OCI-LY7 (cell line): ENCODE measurements at regions not wholly inside any gene's neighbourhood (a gene's known extent, or its start where the extent isn't known, plus 50 kb on each side); places are given as distances from the start of the nearest gene placed in this dataset.

Experiments used
- BruUV-seq: library from RNA; stranded (reverse); fragments of 400-500 nt; replicated peaks from 2 replicates; lab custom pipeline; 2021; lab: Mats Ljungman, UMichigan
- CTCF ChIA-PET: fragments of 300-600 bp; sonication (Branson Sonifier 250); formaldehyde crosslinking; loops from one replicate; lab custom pipeline; 2022; ENCODE audit warnings: antibody characterized with exemption; ENCODE audit not compliant: unreplicated experiment; lab: Charles Lee
- POLR2A ChIA-PET: fragments of 300-600 bp; sonication (Branson Sonifier 250); formaldehyde crosslinking; loops from one replicate; lab custom pipeline; 2022; ENCODE audit warnings: antibody characterized with exemption; lab: Charles Lee
- DNase-seq: peaks from one replicate; pipeline ENCODE4 v3.0.0-alpha.2; 2015; ENCODE audit warnings: low spot score
- H2AFZ ChIP-seq: fragments of 200-600 bp; sonication (generic), shearing (Covaris generic); 2 replicates; pipeline ENCODE4 v1.6.1; 2014; ENCODE audit warnings: mild to moderate bottlenecking, antibody characterized with exemption, low read length, moderate library complexity
- H3K27ac ChIP-seq: fragments of 200-600 bp; sonication (generic); 2 replicates; pipeline ENCODE4 v1.5.1; 2014; ENCODE audit warnings: mixed run types, low read depth, mild to moderate bottlenecking, moderate library complexity, low read length, inconsistent platforms; ENCODE audit not compliant: poor library complexity, severe bottlenecking
- H3K36me3 ChIP-seq: fragments of 200-600 bp; sonication (generic); 2 replicates; pipeline ENCODE4 v1.6.1; 2014; ENCODE audit warnings: mild to moderate bottlenecking, antibody characterized with exemption, low read length, moderate library complexity, mixed read lengths; ENCODE audit not compliant: insufficient read depth
- H3K4me1 ChIP-seq: fragments of 200-600 bp; sonication (generic); 2 replicates; pipeline ENCODE4 v1.5.1; 2014; ENCODE audit warnings: mild to moderate bottlenecking, low read length; ENCODE audit not compliant: insufficient read depth, poor library complexity, severe bottlenecking
- H3K4me2 ChIP-seq: fragments of 200-600 bp; sonication (generic); 2 replicates; pipeline ENCODE4 v1.6.1; 2014; ENCODE audit warnings: mild to moderate bottlenecking, low read length
- H3K4me3 ChIP-seq: fragments of 200-600 bp; sonication (generic); 2 replicates; pipeline ENCODE4 v1.5.1; 2014; ENCODE audit warnings: mild to moderate bottlenecking, low read depth, low read length; ENCODE audit not compliant: poor library complexity, severe bottlenecking
- H3K79me2 ChIP-seq: fragments of 200-600 bp; sonication (generic); 2 replicates; pipeline ENCODE4 v1.6.1; 2016; ENCODE audit warnings: low read depth, mild to moderate bottlenecking, low read length, moderate library complexity, mixed read lengths; ENCODE audit not compliant: insufficient read depth
- H3K9me2 ChIP-seq: fragments of 200-600 bp; sonication (generic); 2 replicates; pipeline ENCODE4 v1.6.1; 2016; ENCODE audit warnings: mild to moderate bottlenecking, low read length, mixed read lengths; ENCODE audit not compliant: insufficient read depth
- H3K9me3 ChIP-seq: fragments of 200-600 bp; sonication (generic); 2 replicates; pipeline ENCODE4 v1.6.1; 2014; ENCODE audit warnings: mild to moderate bottlenecking, mixed run types, low read length, mixed read lengths
- H4K20me1 ChIP-seq: fragments of 200-600 bp; sonication (generic); 2 replicates; pipeline ENCODE4 v1.6.1; 2014; ENCODE audit warnings: mild to moderate bottlenecking, antibody characterized with exemption, low read length, moderate library complexity, mixed read lengths; ENCODE audit not compliant: insufficient read depth
- CTCF ChIP-seq: fragments of 200-600 bp; sonication (generic); conservative IDR thresholded peaks from 2 replicates; pipeline ENCODE4 v1.5.1; 2014; ENCODE audit warnings: mild to moderate bottlenecking, antibody characterized with exemption, low read length, moderate library complexity, mixed read lengths
- EZH2phosphoT487 ChIP-seq: fragments of 200-600 bp; sonication (generic); IDR thresholded peaks from 2 replicates; pipeline ENCODE4 v1.6.1; 2018; ENCODE audit warnings: low read depth, borderline replicate concordance, mild to moderate bottlenecking, mixed run types, antibody characterized with exemption, low read length, moderate library complexity, mixed read lengths
- intact Hi-C: fragments of 100-400 bp; cut with micrococcal nuclease; formaldehyde crosslinking; loops from one replicate; pipeline ENCODE4 v1.10.0; 2022; ENCODE audit not compliant: unreplicated experiment

DNA sequence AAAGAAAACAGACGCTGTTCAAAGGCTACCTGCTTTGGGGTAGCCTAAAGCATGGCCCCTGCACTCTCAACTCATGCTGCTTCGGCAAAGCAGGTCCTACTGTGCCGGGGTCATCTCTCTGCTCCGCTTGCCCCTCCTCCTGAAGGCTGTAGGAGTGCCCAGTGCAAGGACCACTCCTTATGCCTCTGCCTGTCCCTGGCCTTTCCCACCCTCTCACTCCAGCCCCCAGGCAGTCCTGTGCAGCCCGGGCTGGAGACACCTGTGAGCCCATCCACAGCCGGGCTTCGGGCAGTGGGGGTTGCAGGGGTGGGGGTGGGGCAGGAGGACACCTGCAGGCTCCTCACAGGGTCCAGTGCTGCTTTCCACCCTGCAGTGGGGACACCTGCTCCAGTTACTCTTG lies 69.1 kb downstream of the ACKR3 start:
- Histone ChIP-seq H2AFZ (no peak overlapping the region), H3K27ac (no peak overlapping the region), H3K79me2 (no peaks in the 10 kb centered on the region), H3K36me3 (no peaks in the 10 kb centered on the region), H3K4me3 (no peak overlapping the region), H3K4me2 (no peak overlapping the region), H3K9me3 (no peaks in the 10 kb centered on the region), H3K4me1 (no peaks in the 10 kb centered on the region), H3K9me2 (no peaks in the 10 kb centered on the region), H4K20me1 (no peaks in the 10 kb centered on the region)
- BruUV-seq: no TSS peak
- intact Hi-C loops: no loop called here
- no peak for DNase-seq
- POLR2A ChIA-PET: no interaction called here
- CTCF ChIA-PET: interaction anchor here (0.6 kb wide), 1 partner anchor 832 kb away, joined by 3 read pairs; no protein-coding TSS in a partner anchor
- no peak for TF ChIP-seq CTCF
- TF ChIP-seq EZH2phosphoT487: no peak

GRCh38 chr2:236639461-236640235 lies 70.0 kb downstream of the ACKR3 start:
- Histone ChIP-seq H4K20me1 (no peaks in the 10 kb centered on the region), H3K27ac (no peak overlapping the region), H3K9me2 (no peaks in the 10 kb centered on the region), H3K4me3 (no peak overlapping the region), H2AFZ (no peak overlapping the region), H3K9me3 (no peaks in the 10 kb centered on the region), H3K4me2 (no peak overlapping the region), H3K79me2 (no peaks in the 10 kb centered on the region), H3K36me3 (no peaks in the 10 kb centered on the region), H3K4me1 (no peaks in the 10 kb centered on the region)
- POLR2A ChIA-PET: interaction anchor here (0.7 kb wide), 1 partner anchor 27 kb away, joined by 3 read pairs; no protein-coding TSS in a partner anchor
- CTCF ChIA-PET: interaction anchor here (0.6 kb wide), 1 partner anchor 831 kb away, joined by 3 read pairs; no protein-coding TSS in a partner anchor
- TF ChIP-seq CTCF (no peak), EZH2phosphoT487 (no peak)
- intact Hi-C loops: no loop called here
- DNase-seq: no peak
- BruUV-seq: no TSS peak

DNA sequence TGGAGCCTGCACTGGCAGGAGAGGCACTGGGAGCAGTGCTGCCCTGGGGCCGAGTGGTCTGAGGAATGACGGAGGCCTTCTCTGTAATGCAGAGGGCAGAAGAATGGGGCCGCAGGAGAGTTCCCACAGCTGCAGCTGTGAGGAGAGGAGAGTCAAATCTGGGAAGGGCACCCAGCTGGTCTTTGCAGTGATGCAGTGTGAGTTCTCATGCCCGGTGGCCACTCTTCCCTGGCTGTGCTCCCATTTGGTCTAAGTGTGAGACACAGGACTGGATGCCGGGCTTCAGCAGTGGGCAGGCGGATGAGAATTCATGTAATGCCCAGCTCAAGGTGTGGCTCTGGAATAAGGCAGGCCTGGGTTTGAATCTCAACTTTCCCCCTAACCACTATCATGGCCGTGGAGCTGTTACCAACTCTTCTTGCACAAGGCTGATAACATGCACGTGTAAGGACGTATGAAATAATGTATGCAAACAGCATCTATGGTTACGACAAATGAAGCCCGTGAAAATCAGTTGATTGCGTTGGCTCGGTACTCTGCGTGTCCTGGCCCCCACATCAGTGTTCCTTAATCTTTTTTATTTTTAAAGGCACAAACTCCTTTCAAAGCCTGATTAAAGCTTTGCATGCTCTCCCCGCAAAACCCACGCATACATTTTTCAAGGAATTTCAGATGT lies 71.6 kb downstream of the ACKR3 start:
- Histone ChIP-seq H3K4me3 (no peak overlapping the region), H3K36me3 (no peaks in the 10 kb centered on the region), H4K20me1 (no peaks in the 10 kb centered on the region), H3K9me2 (no peaks in the 10 kb centered on the region), H3K4me2 (no peak overlapping the region), H2AFZ (no peak overlapping the region), H3K79me2 (no peaks in the 10 kb centered on the region), H3K4me1 (no peaks in the 10 kb centered on the region), H3K27ac (no peak overlapping the region), H3K9me3 (no peaks in the 10 kb centered on the region)
- intact Hi-C loops: no loop called here
- ChIA-PET POLR2A (interaction anchor here (0.6 kb wide), 1 partner anchor 180 kb away, joined by 3 read pairs; no protein-coding TSS in a partner anchor), CTCF (interaction anchor here (0.6 kb wide), 1 partner anchor 1033 kb away, joined by 4 read pairs; no protein-coding TSS in a partner anchor)
- DNase-seq: no peak
- TF ChIP-seq CTCF: no peak
- no peak for TF ChIP-seq EZH2phosphoT487
- BruUV-seq: no TSS peak
